Activated naive CD4-positive, alpha-beta T cell treated with anti-CD3 and anti-CD28 coated beads, Interleukin-2, amount 50 U/mL, for 16 hours (primary cell): ENCODE measurements at regions not wholly inside any gene's neighbourhood (a gene's known extent, or its start where the extent isn't known, plus 50 kb on each side); places are given as distances from the start of the nearest gene placed in this dataset.

ENCODE experiments used
- DNase-seq: peaks from one replicate; pipeline ENCODE4 v3.0.0-alpha.2; 2020

GRCh38 chr1:243910607-243911006 lies 60.6 kb upstream of the AKT3 start:
- no peak for DNase-seq

GRCh38 chr1:243903895-243904294 lies 53.9 kb upstream of the AKT3 start:
- no peak for DNase-seq

GRCh38 chr1:243903041-243903440 lies 53.0 kb upstream of the AKT3 start:
- DNase-seq = no peak

GRCh38 chr1:243902100-243902499 lies 52.1 kb upstream of the AKT3 start:
- no peak for DNase-seq
